Bronchial epithelial cell (primary cell): ENCODE measurements at regions not wholly inside any gene's neighbourhood (a gene's known extent, or its start where the extent isn't known, plus 50 kb on each side); places are given as distances from the start of the nearest gene placed in this dataset.

Source experiments
- DNase-seq: peaks from one replicate; pipeline ENCODE4 v3.0.0-alpha.2; 2010; ENCODE audit warnings: low read depth
- FAIRE-seq: peaks from 2 replicates; lab custom pipeline; 2011; peaks lifted over from hg19 to GRCh38; lab: Jason Lieb, UNC
- H3K27me3 ChIP-seq: 2 replicates; pipeline ENCODE4 v1.5.1; 2011; ENCODE audit warnings: low read length; ENCODE audit not compliant: control insufficient read depth, insufficient read depth
- H3K36me3 ChIP-seq: 2 replicates; pipeline ENCODE4 v1.5.1; 2011; ENCODE audit warnings: low read length; ENCODE audit not compliant: control insufficient read depth, insufficient read depth
- H3K4me3 ChIP-seq: 2 replicates; pipeline ENCODE4 v1.5.1; 2011; ENCODE audit warnings: mild to moderate bottlenecking, low read depth, low read length, control low read depth
- TF ChIP-seq, protein P1 (sequence below): IDR thresholded peaks from 2 replicates; pipeline ENCODE4 v1.5.1; 2011; ENCODE audit warnings: mild to moderate bottlenecking, moderate library complexity, low read length, control low read depth, inconsistent platforms; ENCODE audit not compliant: insufficient read depth, severe bottlenecking

GRCh38 chrX:57848857-57849256 lies 61.4 kb downstream of the ZXDA start:
- no peak for FAIRE-seq
- H3K36me3 ChIP-seq: no peaks in the 10 kb centered on the region
- no peak overlapping the region for H3K4me3 ChIP-seq
- H3K27me3 ChIP-seq: no peaks in the 10 kb centered on the region
- DNase-seq: no peak
- TF ChIP-seq, protein P1, sequence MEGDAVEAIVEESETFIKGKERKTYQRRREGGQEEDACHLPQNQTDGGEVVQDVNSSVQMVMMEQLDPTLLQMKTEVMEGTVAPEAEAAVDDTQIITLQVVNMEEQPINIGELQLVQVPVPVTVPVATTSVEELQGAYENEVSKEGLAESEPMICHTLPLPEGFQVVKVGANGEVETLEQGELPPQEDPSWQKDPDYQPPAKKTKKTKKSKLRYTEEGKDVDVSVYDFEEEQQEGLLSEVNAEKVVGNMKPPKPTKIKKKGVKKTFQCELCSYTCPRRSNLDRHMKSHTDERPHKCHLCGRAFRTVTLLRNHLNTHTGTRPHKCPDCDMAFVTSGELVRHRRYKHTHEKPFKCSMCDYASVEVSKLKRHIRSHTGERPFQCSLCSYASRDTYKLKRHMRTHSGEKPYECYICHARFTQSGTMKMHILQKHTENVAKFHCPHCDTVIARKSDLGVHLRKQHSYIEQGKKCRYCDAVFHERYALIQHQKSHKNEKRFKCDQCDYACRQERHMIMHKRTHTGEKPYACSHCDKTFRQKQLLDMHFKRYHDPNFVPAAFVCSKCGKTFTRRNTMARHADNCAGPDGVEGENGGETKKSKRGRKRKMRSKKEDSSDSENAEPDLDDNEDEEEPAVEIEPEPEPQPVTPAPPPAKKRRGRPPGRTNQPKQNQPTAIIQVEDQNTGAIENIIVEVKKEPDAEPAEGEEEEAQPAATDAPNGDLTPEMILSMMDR: no peak

DNA sequence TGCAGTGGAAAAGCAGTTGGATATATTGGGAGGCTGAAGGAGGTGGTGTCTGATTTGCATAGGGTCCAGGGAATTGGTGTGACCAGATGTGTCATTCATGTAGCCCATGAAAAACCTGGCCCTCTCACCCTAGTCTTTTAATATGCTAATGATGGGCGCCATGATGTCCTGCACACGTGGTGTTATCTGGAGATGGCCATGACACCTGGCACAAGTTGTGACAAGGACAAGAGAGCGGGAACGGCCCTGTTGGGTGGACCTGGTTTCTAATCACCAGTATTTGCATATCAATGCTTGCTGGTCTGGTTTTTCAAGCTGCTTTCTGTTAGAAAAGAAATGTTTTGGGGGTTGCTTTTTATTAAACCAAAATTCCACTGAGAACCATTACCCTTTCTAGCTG lies 87.4 kb downstream of the ZXDA start:
- H3K27me3 ChIP-seq: no peaks in the 10 kb centered on the region
- TF ChIP-seq, protein P1: no peak
- DNase-seq (no peak), FAIRE-seq (no peak)
- no peak overlapping the region for H3K4me3 ChIP-seq
- no peaks in the 10 kb centered on the region for H3K36me3 ChIP-seq

DNA sequence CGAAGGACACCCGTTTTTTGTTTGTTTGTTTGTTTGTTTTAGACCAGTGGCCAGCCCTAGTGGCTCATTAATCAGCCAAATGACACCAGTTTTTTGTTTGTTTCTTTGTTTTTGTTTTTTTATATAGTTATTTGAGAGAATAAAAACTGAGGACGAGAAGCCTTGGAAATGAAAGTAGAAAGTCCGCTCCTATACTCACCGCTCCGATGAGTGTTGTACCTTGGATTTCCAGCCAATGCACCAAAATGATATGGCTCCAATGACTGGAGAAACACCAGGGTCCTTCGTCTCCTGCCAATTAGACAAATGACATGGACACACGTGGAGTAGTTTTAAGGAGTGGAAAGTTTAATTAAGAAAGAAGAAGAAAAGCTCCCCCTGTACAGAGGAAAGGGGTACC lies 87.9 kb downstream of the ZXDA start:
- DNase-seq (no peak), FAIRE-seq (no peak)
- TF ChIP-seq, protein P1: no peak
- no peak overlapping the region for H3K4me3 ChIP-seq
- no peaks in the 10 kb centered on the region for H3K27me3 ChIP-seq
- no peaks in the 10 kb centered on the region for H3K36me3 ChIP-seq

- TF ChIP-seq, protein P1: peak; percentile 47
- DNase-seq: peak; percentile 40
- H3K4me3 ChIP-seq: no peak overlapping the region
- no peaks in the 10 kb centered on the region for H3K36me3 ChIP-seq
- no peaks in the 10 kb centered on the region for H3K27me3 ChIP-seq
- FAIRE-seq: no peak
Measured at GRCh38 chrX:57821703-57822387, 88.4 kb downstream of the ZXDA start.

DNA sequence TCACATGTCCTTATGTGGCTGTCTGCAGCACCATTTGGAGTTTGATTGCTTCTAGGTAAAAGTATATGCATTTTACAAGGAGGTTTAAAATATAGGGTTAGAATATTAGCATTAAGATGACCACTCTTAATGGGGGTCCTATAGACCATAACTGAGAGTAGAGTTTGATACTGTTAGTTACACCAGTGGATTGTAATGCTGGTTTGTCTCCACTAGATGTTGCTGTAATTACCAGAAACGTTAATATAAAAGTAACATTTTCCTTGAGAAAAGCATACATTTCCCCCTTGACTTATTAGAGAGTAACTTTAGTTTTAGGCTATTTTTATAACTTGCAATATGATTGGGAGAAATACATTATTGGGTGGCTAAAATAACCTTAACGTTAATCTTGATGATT lies 93.0 kb downstream of the ZXDA start:
- FAIRE-seq: no peak
- TF ChIP-seq, protein P1: peak; percentile 21
- no peaks in the 10 kb centered on the region for H3K36me3 ChIP-seq
- H3K27me3 ChIP-seq: no peaks in the 10 kb centered on the region
- no peak for DNase-seq
- H3K4me3 ChIP-seq: no peak overlapping the region

GRCh38 chrX:57772637-57773036 lies 92.6 kb upstream of the NLRP2B start:
- DNase-seq (no peak), FAIRE-seq (no peak)
- Histone ChIP-seq H3K36me3 (no peaks in the 10 kb centered on the region), H3K4me3 (no peak overlapping the region), H3K27me3 (no peaks in the 10 kb centered on the region)
- TF ChIP-seq, protein P1: no peak
